CD4-positive, alpha-beta T cell treated with Interleukin-6 at 100 ng/mL for 8 hours (primary cell): ENCODE measurements at regions not wholly inside any gene's neighbourhood (a gene's known extent, or its start where the extent isn't known, plus 50 kb on each side); places are given as distances from the start of the nearest gene placed in this dataset.

ENCODE experiments used
- DNase-seq: peaks from one replicate; pipeline ENCODE4 v3.0.0-alpha.2; 2020; ENCODE audit warnings: mixed read lengths, low spot score

GRCh38 chr16:73304008-73304774, 256.3 kb upstream of the ZFHX3 start:
- DNase-seq: no peak

GRCh38 chr16:73302942-73303341, 255.0 kb upstream of the ZFHX3 start:
- no peak for DNase-seq

- no peak for DNase-seq
Measured at GRCh38 chr16:73301984-73302383, 254.1 kb upstream of the ZFHX3 start.

- DNase-seq: no peak
Measured at GRCh38 chr16:73299346-73299745, 251.4 kb upstream of the ZFHX3 start.

GRCh38 chr16:73298562-73298961, 250.6 kb upstream of the ZFHX3 start:
- DNase-seq: no peak

GRCh38 chr16:73290258-73290657, 242.3 kb upstream of the ZFHX3 start:
- DNase-seq: no peak

- no peak for DNase-seq
Measured at GRCh38 chr16:73289232-73289631, 241.3 kb upstream of the ZFHX3 start.

- DNase-seq: no peak
Measured at GRCh38 chr16:73288520-73288919, 240.6 kb upstream of the ZFHX3 start.

- DNase-seq: no peak
Measured at GRCh38 chr16:73287859-73288405, 240.0 kb upstream of the ZFHX3 start.

GRCh38 chr16:73286346-73287267, 238.7 kb upstream of the ZFHX3 start:
- no peak for DNase-seq

- no peak for DNase-seq
Measured at GRCh38 chr16:73285436-73286201, 237.7 kb upstream of the ZFHX3 start.

- no peak for DNase-seq
Measured at GRCh38 chr16:73280388-73280787, 232.5 kb upstream of the ZFHX3 start.

GRCh38 chr16:73279451-73279850, 231.5 kb upstream of the ZFHX3 start:
- DNase-seq: no peak

GRCh38 chr16:73277071-73277470, 229.1 kb upstream of the ZFHX3 start:
- DNase-seq: no peak

GRCh38 chr16:73275448-73275847, 227.5 kb upstream of the ZFHX3 start:
- no peak for DNase-seq

- no peak for DNase-seq
Measured at GRCh38 chr16:73275024-73275423, 227.1 kb upstream of the ZFHX3 start.

GRCh38 chr16:73274140-73274539, 226.2 kb upstream of the ZFHX3 start:
- DNase-seq: no peak

- DNase-seq: no peak
Measured at GRCh38 chr16:73268366-73268993, 220.6 kb upstream of the ZFHX3 start.

- DNase-seq: no peak
Measured at GRCh38 chr16:73265935-73266334, 218.0 kb upstream of the ZFHX3 start.

GRCh38 chr16:73265124-73265837, 217.4 kb upstream of the ZFHX3 start:
- DNase-seq: no peak

- no peak for DNase-seq
Measured at GRCh38 chr16:73262931-73263330, 215.0 kb upstream of the ZFHX3 start.
